ENCODE measurements at regions not wholly inside any gene's neighbourhood (a gene's known extent, or its start where the extent isn't known, plus 50 kb on each side); places are given as distances from the start of the nearest gene placed in this dataset.

DNA sequence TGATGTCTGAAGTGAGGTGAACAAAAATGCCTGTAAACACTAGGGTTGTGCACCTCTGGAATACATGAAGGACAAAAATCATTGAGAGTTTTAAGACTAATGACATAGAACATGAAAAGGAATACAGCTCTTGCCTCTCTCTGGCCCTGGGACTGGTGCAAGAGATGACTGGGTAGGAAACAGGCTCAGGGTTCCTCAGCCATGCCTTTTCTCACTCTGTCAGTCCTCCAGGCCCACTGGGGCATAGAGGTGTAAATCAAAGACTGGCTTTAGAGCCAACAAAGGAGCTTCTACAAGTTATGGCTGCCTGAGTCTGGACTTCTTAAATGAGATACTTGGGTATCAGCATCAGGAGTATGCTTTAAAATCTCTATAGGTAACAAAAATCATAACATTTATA lies 554.7 kb upstream of the KCNMB2 start:
- Histone ChIP-seq H3K36me3 (no peaks in the 10 kb centered on the region), H3K4me3 (no peak overlapping the region), H3K4me1 (no peaks in the 10 kb centered on the region), H3K27ac (no peak overlapping the region), H3K9me3 (no peaks in the 10 kb centered on the region), H3K27me3 (replicated peaks in 1 of 7) (no peaks in the 10 kb centered on the region)
- no peak for TF ChIP-seq POLR2A (IDR thresholded peaks at IDR 0.05)
- no peak for TF ChIP-seq POLR2AphosphoS5 (IDR thresholded peaks at IDR 0.05)
- TF ChIP-seq, protein P1, sequence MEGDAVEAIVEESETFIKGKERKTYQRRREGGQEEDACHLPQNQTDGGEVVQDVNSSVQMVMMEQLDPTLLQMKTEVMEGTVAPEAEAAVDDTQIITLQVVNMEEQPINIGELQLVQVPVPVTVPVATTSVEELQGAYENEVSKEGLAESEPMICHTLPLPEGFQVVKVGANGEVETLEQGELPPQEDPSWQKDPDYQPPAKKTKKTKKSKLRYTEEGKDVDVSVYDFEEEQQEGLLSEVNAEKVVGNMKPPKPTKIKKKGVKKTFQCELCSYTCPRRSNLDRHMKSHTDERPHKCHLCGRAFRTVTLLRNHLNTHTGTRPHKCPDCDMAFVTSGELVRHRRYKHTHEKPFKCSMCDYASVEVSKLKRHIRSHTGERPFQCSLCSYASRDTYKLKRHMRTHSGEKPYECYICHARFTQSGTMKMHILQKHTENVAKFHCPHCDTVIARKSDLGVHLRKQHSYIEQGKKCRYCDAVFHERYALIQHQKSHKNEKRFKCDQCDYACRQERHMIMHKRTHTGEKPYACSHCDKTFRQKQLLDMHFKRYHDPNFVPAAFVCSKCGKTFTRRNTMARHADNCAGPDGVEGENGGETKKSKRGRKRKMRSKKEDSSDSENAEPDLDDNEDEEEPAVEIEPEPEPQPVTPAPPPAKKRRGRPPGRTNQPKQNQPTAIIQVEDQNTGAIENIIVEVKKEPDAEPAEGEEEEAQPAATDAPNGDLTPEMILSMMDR (IDR thresholded peaks at IDR 0.05 in 8 of 11, conservative IDR thresholded peaks at IDR 0.05 in 3 of 11) = no peak
- DNase-seq = no peak
- intact Hi-C loops (cut with DNase I; ENCODE audit: low total_unique reads) = no loop called here

GRCh38 chr3:177982034-177982433 lies 554.2 kb upstream of the KCNMB2 start:
- no peaks in the 10 kb centered on the region for H3K27me3 ChIP-seq (replicated peaks in 1 of 7)
- intact Hi-C loops (cut with DNase I; ENCODE audit: low total_unique reads) = no loop called here
- H3K27ac ChIP-seq = no peak overlapping the region
- H3K4me3 ChIP-seq = no peak overlapping the region
- TF ChIP-seq, protein P1 (IDR thresholded peaks at IDR 0.05 in 8 of 11, conservative IDR thresholded peaks at IDR 0.05 in 3 of 11) = no peak
- no peak for TF ChIP-seq POLR2AphosphoS5 (IDR thresholded peaks at IDR 0.05)
- TF ChIP-seq POLR2A (IDR thresholded peaks at IDR 0.05) = no peak
- no peaks in the 10 kb centered on the region for H3K9me3 ChIP-seq
- DNase-seq = no peak
- WGBS, 5 donors = 21 to 50% (median 34%) methylated on average over 1 of the region's 1 CpG
- H3K4me1 ChIP-seq = no peaks in the 10 kb centered on the region
- no peaks in the 10 kb centered on the region for H3K36me3 ChIP-seq

DNA sequence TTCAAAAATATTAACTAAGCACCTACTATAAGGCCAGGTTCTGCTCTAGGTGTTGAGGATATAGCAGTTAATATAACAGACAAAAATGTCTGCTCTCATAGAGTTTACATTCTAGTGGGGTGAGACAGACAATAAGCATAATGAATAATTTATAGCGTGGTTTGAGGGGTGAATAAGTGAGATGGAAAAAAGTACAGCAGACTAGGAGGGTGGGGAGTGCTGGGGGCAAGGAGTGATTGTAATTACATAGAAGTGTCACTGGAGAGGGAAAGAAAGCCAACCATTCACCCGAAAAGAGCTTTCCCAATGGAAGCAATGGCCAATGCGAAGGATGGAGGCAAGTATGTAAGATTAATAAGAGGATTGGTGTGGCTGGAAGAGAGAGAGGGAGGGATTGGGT lies 552.9 kb upstream of the KCNMB2 start:
- intact Hi-C loops (cut with DNase I; ENCODE audit: low total_unique reads) = no loop called here
- H3K4me1 ChIP-seq = no peaks in the 10 kb centered on the region
- 72 to 94% (median 79%) methylated on average over 3 of the region's 3 CpGs for WGBS, 5 donors
- DNase-seq = no peak
- no peak overlapping the region for H3K27ac ChIP-seq
- TF ChIP-seq, protein P1 (IDR thresholded peaks at IDR 0.05 in 8 of 11, conservative IDR thresholded peaks at IDR 0.05 in 3 of 11) = no peak
- TF ChIP-seq POLR2A (IDR thresholded peaks at IDR 0.05) (no peak), POLR2AphosphoS5 (IDR thresholded peaks at IDR 0.05) (no peak)
- H3K4me3 ChIP-seq = no peak overlapping the region
- no peaks in the 10 kb centered on the region for H3K27me3 ChIP-seq (replicated peaks in 1 of 7)
- H3K9me3 ChIP-seq = no peaks in the 10 kb centered on the region
- H3K36me3 ChIP-seq = no peaks in the 10 kb centered on the region

DNA sequence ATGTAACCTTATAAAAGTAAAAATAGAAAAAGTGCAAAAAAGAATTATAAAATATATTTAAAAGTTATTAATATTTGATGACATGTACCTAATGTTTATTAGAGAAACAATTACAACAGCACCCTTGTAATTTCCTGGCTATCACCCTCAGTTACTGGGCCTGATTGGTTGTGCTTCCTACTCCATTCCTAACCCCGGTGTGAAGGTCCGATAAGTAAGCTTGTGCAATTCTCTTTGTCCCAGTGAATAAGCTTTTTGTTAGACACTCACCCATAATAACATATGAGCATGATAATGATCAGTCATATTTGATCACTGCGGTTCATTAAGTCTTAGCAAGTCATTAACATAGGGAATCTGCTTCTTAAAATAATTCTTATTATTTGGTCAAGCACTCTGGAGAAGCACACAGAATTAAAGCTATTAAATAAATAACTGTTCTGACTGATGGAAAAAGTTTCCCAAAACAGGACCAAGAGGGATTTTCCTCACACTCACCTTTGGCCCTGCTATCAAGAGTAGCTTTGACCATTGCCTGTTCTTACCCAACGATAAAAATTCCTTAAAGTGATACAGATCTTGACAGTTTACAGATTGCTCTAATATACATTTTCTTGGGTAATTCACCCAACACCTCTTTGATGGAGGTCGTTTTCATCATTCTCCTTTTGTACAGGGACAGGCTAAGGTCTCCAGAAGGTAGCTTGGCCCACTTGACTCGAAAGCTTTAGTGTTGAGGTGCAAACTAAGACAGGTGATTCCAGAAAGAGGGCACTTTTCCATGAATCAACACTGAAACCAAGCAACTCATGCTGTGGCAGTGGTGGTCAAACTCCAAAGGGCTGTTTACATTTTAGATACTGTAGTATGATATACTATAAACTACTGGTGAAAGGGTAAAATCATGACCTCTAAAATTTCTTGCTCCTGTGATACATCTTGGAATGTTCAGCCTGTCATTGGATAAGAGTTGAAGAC lies 543.0 kb upstream of the KCNMB2 start:
- Histone ChIP-seq H3K27ac (no peak overlapping the region), H3K36me3 (no peaks in the 10 kb centered on the region), H3K4me1 (no peaks in the 10 kb centered on the region), H3K27me3 (replicated peaks in 1 of 7) (no peaks in the 10 kb centered on the region), H3K4me3 (no peak overlapping the region), H3K9me3 (no peaks in the 10 kb centered on the region)
- intact Hi-C loops (cut with DNase I; ENCODE audit: low total_unique reads) = no loop called here
- DNase-seq = no peak
- WGBS, 5 donors = 77 to 88% (median 83%) methylated on average over 6 of the region's 6 CpGs
- no peak for TF ChIP-seq POLR2AphosphoS5 (IDR thresholded peaks at IDR 0.05)
- TF ChIP-seq POLR2A (IDR thresholded peaks at IDR 0.05) = no peak
- TF ChIP-seq, protein P1 (IDR thresholded peaks at IDR 0.05 in 8 of 11, conservative IDR thresholded peaks at IDR 0.05 in 3 of 11) = no peak

Data from spleen (tissue), 11 donors.